ENCODE measurements at regions not wholly inside any gene's neighbourhood (a gene's known extent, or its start where the extent isn't known, plus 50 kb on each side); places are given as distances from the start of the nearest gene placed in this dataset.

DNA sequence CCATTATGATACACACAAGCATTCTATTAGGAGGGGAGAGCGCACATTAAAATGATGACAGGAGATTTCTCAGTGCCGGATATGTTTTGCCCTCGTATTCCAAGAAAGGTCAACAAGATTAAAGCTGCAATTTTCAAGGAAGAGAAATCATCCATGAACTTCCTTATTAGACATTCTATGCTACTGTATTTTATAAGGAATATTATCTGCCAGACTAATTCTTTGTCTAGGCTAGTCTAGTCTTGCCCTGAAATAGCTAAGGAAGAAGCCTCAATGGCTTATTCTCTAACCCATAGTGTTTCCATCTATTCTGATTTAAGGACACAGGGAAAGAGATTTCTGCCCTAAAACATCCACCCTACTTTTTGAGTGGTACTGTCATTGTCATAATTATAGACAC is 315.4 kb downstream of the ADGRG6 start:
- TF ChIP-seq YY1 (IDR thresholded peaks at IDR 0.05; ENCODE audit: insufficient read depth, insufficient read length) (no peak), ZNF274 (IDR thresholded peaks at IDR 0.05; ENCODE audit: low read depth, low read length) (no peak)
